ENCODE measurements at regions not wholly inside any gene's neighbourhood (a gene's known extent, or its start where the extent isn't known, plus 50 kb on each side); places are given as distances from the start of the nearest gene placed in this dataset.

DNA sequence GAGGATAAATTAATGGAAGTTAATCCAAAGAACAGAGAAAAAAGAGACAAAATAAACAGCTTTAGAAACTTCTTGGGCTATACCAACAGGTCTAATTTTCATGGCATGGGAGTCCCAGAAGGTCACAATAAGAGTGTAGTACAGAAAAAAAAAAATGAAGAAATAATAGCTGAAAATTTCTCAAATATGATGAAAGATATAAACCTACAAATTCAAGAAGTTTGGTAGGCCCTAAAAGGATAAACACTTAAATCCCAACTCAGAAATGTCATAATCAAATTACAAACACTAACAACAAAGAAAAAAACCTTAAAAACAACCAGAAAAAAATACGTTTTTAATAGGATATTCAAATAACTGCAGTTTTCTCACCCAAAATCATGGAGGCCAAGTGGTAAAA, 229.3 kb upstream of the ZEB2 start:
- no peak overlapping the region for H3K27ac ChIP-seq (ENCODE audit: low read depth, low read length, poor library complexity, severe bottlenecking)
- CTCF ChIA-PET: no interaction called here
- H3K4me1 ChIP-seq (ENCODE audit: insufficient read depth, low read length, poor library complexity, severe bottlenecking): no peaks in the 10 kb centered on the region
- DNase-seq (ENCODE audit: low spot score): no peak
- POLR2A ChIA-PET (ENCODE audit: low non-redundant PET): no interaction called here
- no peak overlapping the region for H3K4me3 ChIP-seq (ENCODE audit: low read depth, low read length, poor library complexity, severe bottlenecking)
- intact Hi-C loops (cut with micrococcal nuclease; ENCODE audit: unreplicated experiment): no loop called here
- H3K36me3 ChIP-seq (ENCODE audit: insufficient read depth, low read length, poor library complexity, severe bottlenecking): no peaks in the 10 kb centered on the region
- TF ChIP-seq, protein P1, sequence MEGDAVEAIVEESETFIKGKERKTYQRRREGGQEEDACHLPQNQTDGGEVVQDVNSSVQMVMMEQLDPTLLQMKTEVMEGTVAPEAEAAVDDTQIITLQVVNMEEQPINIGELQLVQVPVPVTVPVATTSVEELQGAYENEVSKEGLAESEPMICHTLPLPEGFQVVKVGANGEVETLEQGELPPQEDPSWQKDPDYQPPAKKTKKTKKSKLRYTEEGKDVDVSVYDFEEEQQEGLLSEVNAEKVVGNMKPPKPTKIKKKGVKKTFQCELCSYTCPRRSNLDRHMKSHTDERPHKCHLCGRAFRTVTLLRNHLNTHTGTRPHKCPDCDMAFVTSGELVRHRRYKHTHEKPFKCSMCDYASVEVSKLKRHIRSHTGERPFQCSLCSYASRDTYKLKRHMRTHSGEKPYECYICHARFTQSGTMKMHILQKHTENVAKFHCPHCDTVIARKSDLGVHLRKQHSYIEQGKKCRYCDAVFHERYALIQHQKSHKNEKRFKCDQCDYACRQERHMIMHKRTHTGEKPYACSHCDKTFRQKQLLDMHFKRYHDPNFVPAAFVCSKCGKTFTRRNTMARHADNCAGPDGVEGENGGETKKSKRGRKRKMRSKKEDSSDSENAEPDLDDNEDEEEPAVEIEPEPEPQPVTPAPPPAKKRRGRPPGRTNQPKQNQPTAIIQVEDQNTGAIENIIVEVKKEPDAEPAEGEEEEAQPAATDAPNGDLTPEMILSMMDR (conservative IDR thresholded peaks at IDR 0.05; ENCODE audit: low read depth, low read length): no peak
- no peak for TF ChIP-seq EZH2 (IDR thresholded peaks at IDR 0.05; ENCODE audit: borderline replicate concordance, low read depth, low read length, poor library complexity, severe bottlenecking)
- H3K9me3 ChIP-seq (ENCODE audit: low read depth, low read length, poor library complexity, severe bottlenecking): peaks cover 26% of the 10 kb centered on the region
- BruUV-seq (replicated peaks): no TSS peak
- H3K27me3 ChIP-seq (replicated peaks; ENCODE audit: insufficient read depth, low read depth, low read length, poor library complexity): no peaks in the 10 kb centered on the region

DNA sequence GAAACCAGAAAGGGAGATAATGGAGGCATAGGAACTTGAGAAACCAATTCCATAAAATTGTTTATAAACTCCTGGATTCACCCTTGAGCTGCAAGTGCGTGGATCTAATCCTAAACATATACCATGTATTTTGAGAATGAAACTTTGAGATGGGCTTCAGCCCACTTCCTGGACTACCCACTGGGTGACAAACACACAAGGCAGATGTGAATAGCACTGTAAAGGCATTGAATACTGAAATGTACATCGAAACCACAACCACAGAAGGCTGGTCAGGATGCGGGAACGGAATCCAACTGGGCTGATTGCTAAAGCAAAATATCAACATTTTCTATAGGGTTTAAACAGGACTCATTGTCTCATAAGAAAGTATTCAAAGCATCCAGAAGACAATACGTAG, 228.5 kb upstream of the ZEB2 start:
- ChIA-PET CTCF (no interaction called here), POLR2A (ENCODE audit: low non-redundant PET) (no interaction called here)
- Histone ChIP-seq H3K27me3 (replicated peaks; ENCODE audit: insufficient read depth, low read depth, low read length, poor library complexity) (no peaks in the 10 kb centered on the region), H3K4me3 (ENCODE audit: low read depth, low read length, poor library complexity, severe bottlenecking) (no peak overlapping the region), H3K4me1 (ENCODE audit: insufficient read depth, low read length, poor library complexity, severe bottlenecking) (no peaks in the 10 kb centered on the region), H3K27ac (ENCODE audit: low read depth, low read length, poor library complexity, severe bottlenecking) (no peak overlapping the region), H3K9me3 (ENCODE audit: low read depth, low read length, poor library complexity, severe bottlenecking) (peaks cover 26% of the 10 kb centered on the region), H3K36me3 (ENCODE audit: insufficient read depth, low read length, poor library complexity, severe bottlenecking) (no peaks in the 10 kb centered on the region)
- BruUV-seq (replicated peaks): no TSS peak
- DNase-seq (ENCODE audit: low spot score): no peak
- intact Hi-C loops (cut with micrococcal nuclease; ENCODE audit: unreplicated experiment): no loop called here
- TF ChIP-seq, protein P1 (conservative IDR thresholded peaks at IDR 0.05; ENCODE audit: low read depth, low read length): no peak

DNA sequence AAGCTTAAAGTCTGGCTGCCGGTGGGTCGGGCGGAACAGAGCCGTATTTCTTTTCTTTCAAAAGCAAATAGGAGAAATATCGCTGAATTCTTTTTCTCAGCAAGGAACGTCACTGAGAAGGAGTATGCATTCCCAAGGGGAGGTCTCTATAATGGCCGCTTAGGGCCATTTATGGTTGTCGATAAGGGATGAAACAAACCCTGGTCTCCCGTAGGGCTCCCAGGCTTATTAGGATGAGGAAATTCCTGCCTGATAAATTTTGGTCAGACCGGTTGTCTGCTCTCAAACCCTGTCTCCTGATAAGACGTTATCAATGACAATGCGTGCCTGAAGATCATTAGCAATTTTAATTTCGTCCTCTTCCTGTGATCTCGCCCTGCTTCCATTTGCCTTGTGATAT, 227.7 kb upstream of the ZEB2 start:
- Histone ChIP-seq H3K9me3 (ENCODE audit: low read depth, low read length, poor library complexity, severe bottlenecking) (peaks cover 26% of the 10 kb centered on the region), H3K27ac (ENCODE audit: low read depth, low read length, poor library complexity, severe bottlenecking) (no peak overlapping the region), H3K4me3 (ENCODE audit: low read depth, low read length, poor library complexity, severe bottlenecking) (no peak overlapping the region), H3K27me3 (replicated peaks; ENCODE audit: insufficient read depth, low read depth, low read length, poor library complexity) (no peaks in the 10 kb centered on the region), H3K4me1 (ENCODE audit: insufficient read depth, low read length, poor library complexity, severe bottlenecking) (no peaks in the 10 kb centered on the region), H3K36me3 (ENCODE audit: insufficient read depth, low read length, poor library complexity, severe bottlenecking) (no peaks in the 10 kb centered on the region)
- peak; percentile 4 for DNase-seq (ENCODE audit: low spot score)
- TF ChIP-seq, protein P1 (conservative IDR thresholded peaks at IDR 0.05; ENCODE audit: low read depth, low read length): no peak
- TF ChIP-seq EZH2 (IDR thresholded peaks at IDR 0.05; ENCODE audit: borderline replicate concordance, low read depth, low read length, poor library complexity, severe bottlenecking): no peak
- ChIA-PET POLR2A (ENCODE audit: low non-redundant PET) (no interaction called here), CTCF (no interaction called here)
- intact Hi-C loops (cut with micrococcal nuclease; ENCODE audit: unreplicated experiment): no loop called here
- BruUV-seq (replicated peaks): no TSS peak
